H9 (cell line): ENCODE measurements at regions not wholly inside any gene's neighbourhood (a gene's known extent, or its start where the extent isn't known, plus 50 kb on each side); places are given as distances from the start of the nearest gene placed in this dataset.
"Not testable (repeated sequence)": the region's sequence is repeated elsewhere in the genome, so short reads cannot be mapped to it uniquely, and the experiment has no call there.

ENCODE experiments used
- DNase-seq: peaks from one replicate; pipeline ENCODE4 v3.0.0-alpha.2; 2017
- H2AFZ ChIP-seq: one replicate; pipeline ENCODE4 v1.6.1; 2013; ENCODE audit warnings: mild to moderate bottlenecking, low read length, control low read depth, moderate library complexity
- H2AK5ac ChIP-seq: 2 replicates; pipeline ENCODE4 v1.6.1; 2013; ENCODE audit warnings: low read length, control low read depth, mixed read lengths; ENCODE audit not compliant: insufficient read length
- H2BK120ac ChIP-seq: one replicate; pipeline ENCODE4 v1.6.1; 2013; ENCODE audit warnings: low read depth, mild to moderate bottlenecking, low read length, control low read depth, inconsistent platforms; ENCODE audit not compliant: poor library complexity, severe bottlenecking
- H2BK12ac ChIP-seq: 2 replicates; pipeline ENCODE4 v1.6.1; 2013; ENCODE audit warnings: low read length, control low read depth, mixed read lengths, low read depth; ENCODE audit not compliant: insufficient read length
- H2BK15ac ChIP-seq: 2 replicates; pipeline ENCODE4 v1.6.1; 2013; ENCODE audit warnings: low read depth, low read length, control low read depth
- H2BK20ac ChIP-seq: one replicate; pipeline ENCODE4 v1.6.1; 2013; ENCODE audit warnings: low read depth, mild to moderate bottlenecking, low read length, control low read depth, inconsistent platforms; ENCODE audit not compliant: poor library complexity, severe bottlenecking
- H2BK5ac ChIP-seq: 2 replicates; pipeline ENCODE4 v1.6.1; 2013; ENCODE audit warnings: low read length, control low read depth, mixed read lengths; ENCODE audit not compliant: insufficient read length
- H3K14ac ChIP-seq: 2 replicates; pipeline ENCODE4 v1.6.1; 2013; ENCODE audit warnings: low read length, control low read depth; ENCODE audit not compliant: insufficient read depth
- H3K18ac ChIP-seq: 2 replicates; pipeline ENCODE4 v1.6.1; 2013; ENCODE audit warnings: low read depth, mild to moderate bottlenecking, mixed read lengths, low read length, control low read depth; ENCODE audit not compliant: insufficient read length
- H3K23ac ChIP-seq: 2 replicates; pipeline ENCODE4 v1.6.1; 2013; ENCODE audit warnings: low read length, control low read depth, mixed read lengths, low read depth; ENCODE audit not compliant: insufficient read length
- H3K23me2 ChIP-seq: 2 replicates; pipeline ENCODE4 v1.6.1; 2013; ENCODE audit warnings: low read depth, mild to moderate bottlenecking, mixed read lengths, low read length, control low read depth; ENCODE audit not compliant: insufficient read length, poor library complexity, severe bottlenecking
- H3K27ac ChIP-seq: 2 replicates; pipeline ENCODE4 v1.5.1; 2013; ENCODE audit warnings: low read length, control low read depth, mixed read lengths, low read depth; ENCODE audit not compliant: insufficient read length
- H3K27me3 ChIP-seq: 2 replicates; pipeline ENCODE4 v1.6.1; 2013; ENCODE audit warnings: low read length, control low read depth, inconsistent platforms; ENCODE audit not compliant: insufficient read depth
- H3K4ac ChIP-seq: 2 replicates; pipeline ENCODE4 v1.6.1; 2013; ENCODE audit warnings: low read depth, mild to moderate bottlenecking, control low read depth, inconsistent platforms, low read length, moderate library complexity
- H3K4me1 ChIP-seq: 2 replicates; pipeline ENCODE4 v1.6.1; 2013; ENCODE audit warnings: low read length, control low read depth, inconsistent platforms; ENCODE audit not compliant: insufficient read depth
- H3K4me2 ChIP-seq: 2 replicates; pipeline ENCODE4 v1.6.1; 2013; ENCODE audit warnings: low read length, control low read depth, mixed read lengths; ENCODE audit not compliant: insufficient read length, insufficient read depth
- H3K56ac ChIP-seq: 2 replicates; pipeline ENCODE4 v1.6.1; 2013; ENCODE audit warnings: low read depth, mild to moderate bottlenecking, mixed read lengths, low read length, control low read depth; ENCODE audit not compliant: insufficient read length
- H3K79me1 ChIP-seq: 2 replicates; pipeline ENCODE4 v1.6.1; 2013; ENCODE audit warnings: low read depth, mild to moderate bottlenecking, moderate library complexity, low read length, control low read depth, inconsistent platforms; ENCODE audit not compliant: insufficient read depth, poor library complexity, severe bottlenecking
- H3K79me2 ChIP-seq: 2 replicates; pipeline ENCODE4 v1.6.1; 2013; ENCODE audit warnings: low read length, control low read depth, inconsistent platforms; ENCODE audit not compliant: insufficient read depth
- H3K9ac ChIP-seq: 2 replicates; pipeline ENCODE4 v1.6.1; 2013; ENCODE audit warnings: low read length, control low read depth, mixed read lengths; ENCODE audit not compliant: insufficient read length; ENCODE audit errors: extremely low read depth
- H3K9me3 ChIP-seq: one replicate; pipeline ENCODE4 v1.6.1; 2013; ENCODE audit warnings: low read depth, low read length, inconsistent platforms; ENCODE audit not compliant: control insufficient read depth
- H3T11ph ChIP-seq: one replicate; pipeline ENCODE4 v1.6.1; 2013; ENCODE audit warnings: mild to moderate bottlenecking, low read length, control low read depth, inconsistent platforms
- H4K20me1 ChIP-seq: one replicate; pipeline ENCODE4 v1.6.1; 2013; ENCODE audit not compliant: control insufficient read depth, insufficient read length, insufficient read depth
- H4K5ac ChIP-seq: 2 replicates; pipeline ENCODE4 v1.6.1; 2013; ENCODE audit warnings: low read depth, mild to moderate bottlenecking, mixed read lengths, low read length, control low read depth; ENCODE audit not compliant: insufficient read length
- H4K8ac ChIP-seq: replicated peaks from 2 replicates; pipeline ENCODE4 v1.6.1; 2013; ENCODE audit warnings: low read length, control low read depth, mixed read lengths, low read depth; ENCODE audit not compliant: insufficient read length
- H4K91ac ChIP-seq: 2 replicates; pipeline ENCODE4 v1.6.1; 2013; ENCODE audit warnings: low read depth, mild to moderate bottlenecking, moderate library complexity, mixed read lengths, low read length, control low read depth; ENCODE audit not compliant: insufficient read length
- H3K27ac Mint-ChIP-seq, 3 experiments: 2 replicates in 2 of 3; 3 replicates in 1 of 3; pipeline ENCODE4 v1.8.0; 2020 to 2021; ENCODE audit warnings: mixed read lengths in 3 of 3, mild to moderate bottlenecking in 1 of 3, moderate library complexity in 1 of 3
- H3K27me3 Mint-ChIP-seq: 2 replicates; pipeline ENCODE4 v1.8.0; 2021; ENCODE audit warnings: low read depth, mild to moderate bottlenecking, moderate library complexity, mixed read lengths
- H3K36me3 Mint-ChIP-seq, 3 experiments: 2 replicates in 2 of 3; 3 replicates in 1 of 3; pipeline ENCODE4 v1.8.0; 2020 to 2021; ENCODE audit warnings: low read depth in 3 of 3, mixed read lengths in 3 of 3; ENCODE audit not compliant: insufficient read depth in 1 of 3
- H3K4me1 Mint-ChIP-seq, 2 experiments: 2 replicates each; pipeline ENCODE4 v1.8.0; 2020; ENCODE audit warnings: mixed read lengths in 2 of 2
- H3K4me3 Mint-ChIP-seq, 2 experiments: 2 replicates in 1 of 2; 3 replicates in 1 of 2; pipeline ENCODE4 v1.8.0; 2020 to 2021; ENCODE audit warnings: mild to moderate bottlenecking in 2 of 2, mixed read lengths in 2 of 2, moderate library complexity in 1 of 2
- H3K9me3 Mint-ChIP-seq, 2 experiments: 2 replicates in 1 of 2; 3 replicates in 1 of 2; pipeline ENCODE4 v1.8.0; 2020; ENCODE audit warnings: mild to moderate bottlenecking in 2 of 2, mixed read lengths in 2 of 2, moderate library complexity in 1 of 2
- CTCF ChIP-seq: fragments of 200-600 bp; sonication (generic); conservative IDR thresholded peaks from 3 replicates; pipeline ENCODE4 v1.8.0; 2021; ENCODE audit warnings: antibody characterized with exemption, mild to moderate bottlenecking
- WGBS: extraction: QIAGEN DNeasy Blood & Tissue Kit; methylation state at CpG from one replicate; pipeline ENCODE4 v1.1.7; 2013; ENCODE audit warnings: missing lambda C conversion rate, low lambda C conversion rate, mixed read lengths; ENCODE audit not compliant: insufficient read length; ENCODE audit errors: extremely low coverage; 5-methylcytosine and 5-hydroxymethylcytosine counted together

- Histone ChIP-seq H3K27ac (no peak overlapping the region), H4K20me1 (no peaks in the 10 kb centered on the region), H2BK20ac (no peak overlapping the region), H2BK120ac (no peak overlapping the region), H3K23me2 (no peaks in the 10 kb centered on the region), H4K8ac (no peak overlapping the region), H3K27me3 (no peaks in the 10 kb centered on the region), H3K4me1 (no peaks in the 10 kb centered on the region), H4K5ac (no peak overlapping the region), H2AFZ (no peak overlapping the region), H3K56ac (no peak overlapping the region), H3T11ph (no peak overlapping the region), H3K79me2 (no peaks in the 10 kb centered on the region), H3K23ac (no peak overlapping the region), H4K91ac (no peak overlapping the region), H3K9ac (no peak overlapping the region), H3K18ac (no peak overlapping the region), H3K9me3 (no peaks in the 10 kb centered on the region), H2BK5ac (no peak overlapping the region), H2AK5ac (no peak overlapping the region), H2BK12ac (no peak overlapping the region), H3K4ac (no peak overlapping the region), H2BK15ac (no peak overlapping the region), H3K14ac (no peak overlapping the region), H3K4me2 (no peak overlapping the region), H3K79me1 (no peaks in the 10 kb centered on the region)
- Mint-ChIP-seq H3K4me1 (peaks cover under 1% of the 10 kb centered on the region in 2 experiments), H3K27me3 (no peaks in the 10 kb centered on the region), H3K9me3 (no peaks in the 10 kb centered on the region), H3K36me3 (no peaks in the 10 kb centered on the region), H3K4me3 (no peak overlapping the region), H3K27ac (no peak overlapping the region)
- DNase-seq, result no peak
- no CpG with 5 or more reads among the region's 1 CpG for WGBS
- TF ChIP-seq CTCF, result no peak
Observed at GRCh38 chr1:100811808-100812207, 82.8 kb downstream of the EXTL2 start.

- H3K27ac Mint-ChIP-seq, result not testable (repeated sequence)
Observed at GRCh38 chr1:100814938-100815337, 79.7 kb downstream of the EXTL2 start.

More at GRCh38 chr1:100814938-100815337, 79.7 kb downstream of the EXTL2 start:
- not testable (repeated sequence) for H3K4ac ChIP-seq, H3K9ac ChIP-seq, H3K36me3 Mint-ChIP-seq, H4K91ac ChIP-seq, DNase-seq, H3K4me3 Mint-ChIP-seq, H2AK5ac ChIP-seq, H3K18ac ChIP-seq, H3K27me3 Mint-ChIP-seq, H4K20me1 ChIP-seq, H2BK15ac ChIP-seq, H3K4me2 ChIP-seq, H2BK20ac ChIP-seq, H4K5ac ChIP-seq, H3K4me1 ChIP-seq, H3K27me3 ChIP-seq, H3K4me1 Mint-ChIP-seq, H3K79me1 ChIP-seq, H3K27ac ChIP-seq, H2AFZ ChIP-seq, H4K8ac ChIP-seq, H2BK120ac ChIP-seq, H3K9me3 ChIP-seq, H3T11ph ChIP-seq, H3K56ac ChIP-seq, H3K23ac ChIP-seq, H3K14ac ChIP-seq, H2BK5ac ChIP-seq, H3K79me2 ChIP-seq, H3K23me2 ChIP-seq, H2BK12ac ChIP-seq, H3K9me3 Mint-ChIP-seq
- no CpG with 5 or more reads among the region's 3 CpGs for WGBS
